Testis (tissue), 2 donors: ENCODE measurements at regions not wholly inside any gene's neighbourhood (a gene's known extent, or its start where the extent isn't known, plus 50 kb on each side); places are given as distances from the start of the nearest gene placed in this dataset.

Experiments used
- CTCF ChIP-seq, 3 experiments: fragments of 450-650 bp in 2 of 3; fragments of 200-600 bp in 1 of 3; sonication (generic) in 1 of 3; IDR thresholded peaks; one replicate each; pipeline ENCODE4 v1.5.1; 2016 to 2019; ENCODE audit warnings: antibody characterized with exemption in 3 of 3, mild to moderate bottlenecking in 2 of 3, moderate library complexity in 1 of 3
- POLR2A ChIP-seq: fragments of 450-650 bp; IDR thresholded peaks from one replicate; pipeline ENCODE4 v1.6.1; 2017; ENCODE audit warnings: antibody characterized with exemption, mild to moderate bottlenecking, moderate library complexity

GRCh38 chr5:106200971-106201370 is 1469.8 kb downstream of the EFNA5 start:
- TF ChIP-seq CTCF (IDR thresholded peaks at IDR 0.05) (no peak), POLR2A (no peak)
